SK-N-SH treated with all-trans-retinoic acid at 6 μM for 48 hours (cell line): ENCODE measurements at regions not wholly inside any gene's neighbourhood (a gene's known extent, or its start where the extent isn't known, plus 50 kb on each side); places are given as distances from the start of the nearest gene placed in this dataset.

ENCODE experiments used
- ARNTL ChIP-seq: fragments of 450-650 bp; formaldehyde crosslinking; IDR thresholded peaks from 2 replicates; pipeline ENCODE4 v1.5.0; 2020; ENCODE audit warnings: low read depth, mild to moderate bottlenecking, moderate library complexity, borderline replicate concordance
- ZFP3 ChIP-seq: fragments of 250-450 bp; sonication (Bioruptor Pico); IDR thresholded peaks from 2 replicates; pipeline ENCODE4 v1.5.0; 2020; ENCODE audit warnings: mild to moderate bottlenecking, moderate library complexity
- ZNF565 ChIP-seq: fragments of 450-650 bp; formaldehyde crosslinking; conservative IDR thresholded peaks from 2 replicates; pipeline ENCODE4 v1.5.0; 2020; ENCODE audit warnings: low read depth, mild to moderate bottlenecking, moderate library complexity
- ZNF70 ChIP-seq: fragments of 450-650 bp; formaldehyde crosslinking; IDR thresholded peaks from 2 replicates; pipeline ENCODE4 v1.5.0; 2020; ENCODE audit warnings: mild to moderate bottlenecking, moderate library complexity

DNA sequence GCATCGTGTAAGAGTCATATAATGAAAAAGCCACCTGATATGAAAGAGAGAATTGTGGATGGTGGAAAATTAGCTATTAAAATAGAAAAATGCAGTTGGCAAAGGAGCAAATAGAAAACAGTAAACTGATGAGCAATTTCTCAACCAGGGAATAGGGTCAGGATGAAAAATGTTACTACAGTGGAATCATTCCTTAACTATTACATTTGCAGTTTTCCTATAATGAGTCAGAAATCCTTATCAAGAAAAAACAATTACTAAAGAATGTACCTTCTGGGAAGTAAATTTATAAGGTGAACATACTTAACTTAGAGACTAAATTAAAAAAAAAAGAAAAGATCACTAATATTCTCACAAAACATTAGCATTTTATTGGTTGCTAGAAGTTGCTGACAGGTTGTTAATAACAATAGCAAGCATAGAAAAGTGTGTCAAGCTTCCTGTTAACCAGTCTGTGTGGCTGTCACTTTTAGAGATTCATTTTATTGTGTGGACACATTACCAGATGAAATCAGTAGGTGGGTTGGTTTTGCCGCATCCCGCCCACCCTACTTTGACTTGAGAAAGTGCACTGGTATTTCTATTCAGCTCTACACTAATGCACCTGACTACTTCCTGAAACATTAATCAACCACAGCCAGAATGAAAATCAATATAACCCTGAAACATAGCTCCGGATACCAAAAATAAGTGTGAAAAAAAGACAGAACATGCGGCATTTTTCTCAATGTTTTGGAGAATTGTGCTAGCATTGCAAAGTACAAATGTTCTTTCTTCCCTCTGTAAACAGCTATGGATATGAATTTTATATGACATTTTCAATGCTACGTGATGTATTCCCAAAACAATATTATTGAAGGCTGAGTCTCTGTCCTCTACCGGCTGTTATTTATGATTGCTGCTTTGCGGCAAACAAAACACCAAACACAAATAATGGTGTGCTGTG, 576.7 kb downstream of the SLC16A7 start:
- TF ChIP-seq ZFP3 (CRISPR knock-in tag) (no peak), ZNF565 (CRISPR knock-in tag) (no peak), ZNF70 (CRISPR knock-in tag) (no peak), ARNTL (CRISPR knock-in tag) (no peak)
